Spleen (tissue), 7 donors: ENCODE measurements at regions not wholly inside any gene's neighbourhood (a gene's known extent, or its start where the extent isn't known, plus 50 kb on each side); places are given as distances from the start of the nearest gene placed in this dataset.

ENCODE experiments used
- CTCF ChIP-seq, 11 experiments: fragments of 200-600 bp in 7 of 11; fragments of 450-650 bp in 4 of 11; sonication (generic) in 4 of 11; IDR thresholded peaks in 8 of 11; conservative IDR thresholded peaks in 3 of 11; 1 replicate in 7 of 11; 2 replicates in 4 of 11; pipeline versions ENCODE4 v1.4.0 to v1.8.0; 2016 to 2021; ENCODE audit warnings: antibody characterized with exemption in 11 of 11, inconsistent platforms in 4 of 11, mild to moderate bottlenecking in 1 of 11
- POLR2AphosphoS5 ChIP-seq, 3 donors: sonication (generic); formaldehyde crosslinking; IDR thresholded peaks; one replicate each; pipeline ENCODE4 v1.5.1; 2017; ENCODE audit warnings: antibody characterized with exemption in 3 of 3
- donor health status: DM: no; HTN: no; CAD: no; lungs with moderate emphysema.
- donor health status: DM: no; HTN: no; CAD: no.
- donor health status: DM: no; HTN: no; CAD: no.

GRCh38 chr17:22435231-22435974 is 743.1 kb downstream of the KCNJ18 start:
- TF ChIP-seq POLR2AphosphoS5 (IDR thresholded peaks at IDR 0.05) (no peak), CTCF (IDR thresholded peaks at IDR 0.05 in 8 of 11, conservative IDR thresholded peaks at IDR 0.05 in 3 of 11) (no peak)
